Gastroesophageal sphincter (tissue), 4 donors: ENCODE measurements at regions not wholly inside any gene's neighbourhood (a gene's known extent, or its start where the extent isn't known, plus 50 kb on each side); places are given as distances from the start of the nearest gene placed in this dataset.

Experiments used
- ATAC-seq: fragments of 150-250 bp; one replicate; pipeline ENCODE4 v1.9.1; 2016; ENCODE audit warnings: mild to moderate bottlenecking, moderate library complexity
- H3K27ac ChIP-seq, 4 donors: fragments of 200-600 bp; sonication (generic) in 3 of 4; 1 replicate in 3 of 4; 2 replicates in 1 of 4; pipeline ENCODE4 v1.5.1; 2016 to 2019
- H3K27me3 ChIP-seq: fragments of 200-600 bp; sonication (generic); one replicate; pipeline ENCODE4 v1.5.1; 2019
- H3K36me3 ChIP-seq, 2 donors: fragments of 200-600 bp; sonication (generic); one replicate each; pipeline ENCODE4 v1.5.1; 2019; ENCODE audit warnings: control low read depth in 1 of 2
- H3K4me1 ChIP-seq, 3 donors: fragments of 200-600 bp; sonication (generic); 1 replicate in 2 of 3; 2 replicates in 1 of 3; pipeline ENCODE4 v1.5.1; 2016 to 2019; ENCODE audit warnings: control low read depth in 2 of 3
- H3K4me3 ChIP-seq, 2 donors: fragments of 200-600 bp; sonication (generic); one replicate each; pipeline ENCODE4 v1.5.1; 2019; ENCODE audit warnings: mild to moderate bottlenecking in 1 of 2, moderate library complexity in 1 of 2
- H3K9me3 ChIP-seq, 3 donors: fragments of 200-600 bp; sonication (generic); one replicate each; pipeline ENCODE4 v1.5.1; 2017 to 2019; ENCODE audit warnings: control low read depth in 2 of 3
- CTCF ChIP-seq, 4 experiments: fragments of 200-600 bp in 2 of 4; fragments of 450-650 bp in 2 of 4; sonication (generic) in 1 of 4; IDR thresholded peaks; one replicate each; pipeline ENCODE4 v1.5.1; 2017 to 2019; ENCODE audit warnings: antibody characterized with exemption in 4 of 4, mild to moderate bottlenecking in 2 of 4, moderate library complexity in 2 of 4
- EP300 ChIP-seq: sonication (generic); formaldehyde crosslinking; IDR thresholded peaks from one replicate; pipeline ENCODE4 v1.6.1; 2017; ENCODE audit warnings: antibody characterized with exemption, mild to moderate bottlenecking
- POLR2A ChIP-seq, 2 donors: fragments of 450-650 bp; IDR thresholded peaks; one replicate each; pipeline ENCODE4 v1.6.1; 2017; ENCODE audit warnings: antibody characterized with exemption in 2 of 2, mild to moderate bottlenecking in 2 of 2, moderate library complexity in 1 of 2
- POLR2AphosphoS5 ChIP-seq: sonication (generic); formaldehyde crosslinking; IDR thresholded peaks from one replicate; pipeline ENCODE4 v1.6.1; 2017; ENCODE audit warnings: antibody characterized with exemption
- WGBS, 2 donors: methylation state at CpG; one replicate each; pipeline ENCODE4 v1.1.5; 2018; ENCODE audit warnings: low coverage in 1 of 2; 5-methylcytosine and 5-hydroxymethylcytosine counted together

- Histone ChIP-seq H3K27ac (no peak overlapping the region), H3K27me3 (peaks cover 20% of the 10 kb centered on the region), H3K9me3 (peaks cover 0 to 41% (median 0%) of the 10 kb centered on the region in 3 donors), H3K4me3 (no peak overlapping the region), H3K36me3 (no peaks in the 10 kb centered on the region), H3K4me1 (no peaks in the 10 kb centered on the region)
- no peak for TF ChIP-seq POLR2AphosphoS5
- no peak for TF ChIP-seq POLR2A (IDR thresholded peaks at IDR 0.05)
- no peak for TF ChIP-seq EP300
- TF ChIP-seq CTCF (IDR thresholded peaks at IDR 0.05), result no peak
- ATAC-seq, result no peak
- 68 to 78% methylated on average over 6 to 10 of the region's 17 CpGs for WGBS, 2 donors
Observed at GRCh38 chr12:34291001-34291400, 268.7 kb downstream of the ALG10 start.

DNA sequence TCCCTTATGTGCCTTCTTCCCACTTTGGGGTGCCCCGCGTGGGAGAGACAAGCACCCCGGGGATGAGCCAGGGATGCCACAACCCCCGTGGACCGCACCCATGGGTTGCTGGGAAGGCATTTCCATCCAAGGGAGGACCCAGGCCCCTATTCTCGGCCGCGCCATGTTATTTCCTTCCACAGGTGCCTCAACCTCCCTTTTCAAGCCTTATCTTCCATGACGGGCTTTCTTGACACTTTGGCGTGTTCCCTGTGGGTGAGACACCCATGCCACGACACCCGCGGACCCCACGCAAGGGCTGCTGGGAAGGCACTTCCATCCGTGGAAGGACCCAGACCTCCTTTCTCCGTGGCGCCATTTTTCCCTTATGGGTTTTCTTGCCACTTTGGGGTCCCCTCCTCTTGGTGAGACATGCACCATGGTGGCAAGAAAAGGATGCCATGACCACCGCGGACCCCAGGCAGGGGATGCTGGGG lies 269.2 kb downstream of the ALG10 start:
- WGBS, 2 donors, result 68 to 85% methylated on average over 5 of the region's 19 CpGs
- Histone ChIP-seq H3K4me3 (no peak overlapping the region), H3K9me3 (peaks cover 0 to 36% (median 0%) of the 10 kb centered on the region in 3 donors), H3K4me1 (no peaks in the 10 kb centered on the region), H3K36me3 (no peaks in the 10 kb centered on the region), H3K27me3 (peaks cover 24% of the 10 kb centered on the region), H3K27ac (no peak overlapping the region)
- TF ChIP-seq CTCF (IDR thresholded peaks at IDR 0.05) (no peak), POLR2A (IDR thresholded peaks at IDR 0.05) (no peak), EP300 (no peak), POLR2AphosphoS5 (no peak)
- ATAC-seq, result no peak

GRCh38 chr12:34292736-34293625 lies 270.7 kb downstream of the ALG10 start:
- Histone ChIP-seq H3K27ac (no peak overlapping the region), H3K4me3 (no peak overlapping the region), H3K9me3 (peaks cover 0 to 26% (median 0%) of the 10 kb centered on the region in 3 donors), H3K36me3 (no peaks in the 10 kb centered on the region), H3K27me3 (peaks cover 28% of the 10 kb centered on the region), H3K4me1 (no peaks in the 10 kb centered on the region)
- no peak for TF ChIP-seq POLR2AphosphoS5
- TF ChIP-seq CTCF (IDR thresholded peaks at IDR 0.05), result no peak
- no peak for TF ChIP-seq POLR2A (IDR thresholded peaks at IDR 0.05)
- no peak for ATAC-seq
- 72 to 83% methylated on average over 17 to 34 of the region's 34 CpGs for WGBS, 2 donors

GRCh38 chr12:34294137-34294536 lies 271.8 kb downstream of the ALG10 start:
- no peak for ATAC-seq
- Histone ChIP-seq H3K27ac (no peak overlapping the region), H3K4me3 (no peak overlapping the region), H3K4me1 (no peaks in the 10 kb centered on the region), H3K36me3 (no peaks in the 10 kb centered on the region), H3K27me3 (peaks cover 33% of the 10 kb centered on the region), H3K9me3 (peaks cover 0 to 26% (median 0%) of the 10 kb centered on the region in 3 donors)
- TF ChIP-seq POLR2AphosphoS5 (no peak), EP300 (no peak), CTCF (IDR thresholded peaks at IDR 0.05) (no peak), POLR2A (IDR thresholded peaks at IDR 0.05) (no peak)
- WGBS, 2 donors, result 67 to 100% methylated on average over 2 to 7 of the region's 13 CpGs
